ENCODE measurements at regions not wholly inside any gene's neighbourhood (a gene's known extent, or its start where the extent isn't known, plus 50 kb on each side); places are given as distances from the start of the nearest gene placed in this dataset.

DNA sequence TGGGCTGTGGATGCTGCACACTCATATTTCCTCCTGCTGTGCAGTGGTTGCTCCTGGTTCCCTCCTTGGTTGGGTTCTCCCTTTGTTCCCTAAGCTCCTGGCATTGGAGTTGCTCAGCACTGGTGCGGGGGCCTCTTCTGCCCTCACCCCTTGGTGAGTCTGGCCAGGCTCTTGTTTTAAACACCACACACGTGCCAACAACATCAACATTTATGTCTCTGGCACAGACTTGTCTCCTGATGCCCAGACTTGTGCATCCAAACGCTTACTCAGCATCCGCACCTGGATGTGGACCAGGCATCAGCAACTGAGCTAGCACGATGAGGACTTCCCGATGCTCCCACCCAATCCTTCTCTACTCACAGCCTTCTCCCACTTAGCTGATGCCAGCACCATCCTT, 627.6 kb downstream of the NPHP4 start:
- TF ChIP-seq POLR2A (IDR thresholded peaks at IDR 0.05): no peak
- TF ChIP-seq, protein P1, sequence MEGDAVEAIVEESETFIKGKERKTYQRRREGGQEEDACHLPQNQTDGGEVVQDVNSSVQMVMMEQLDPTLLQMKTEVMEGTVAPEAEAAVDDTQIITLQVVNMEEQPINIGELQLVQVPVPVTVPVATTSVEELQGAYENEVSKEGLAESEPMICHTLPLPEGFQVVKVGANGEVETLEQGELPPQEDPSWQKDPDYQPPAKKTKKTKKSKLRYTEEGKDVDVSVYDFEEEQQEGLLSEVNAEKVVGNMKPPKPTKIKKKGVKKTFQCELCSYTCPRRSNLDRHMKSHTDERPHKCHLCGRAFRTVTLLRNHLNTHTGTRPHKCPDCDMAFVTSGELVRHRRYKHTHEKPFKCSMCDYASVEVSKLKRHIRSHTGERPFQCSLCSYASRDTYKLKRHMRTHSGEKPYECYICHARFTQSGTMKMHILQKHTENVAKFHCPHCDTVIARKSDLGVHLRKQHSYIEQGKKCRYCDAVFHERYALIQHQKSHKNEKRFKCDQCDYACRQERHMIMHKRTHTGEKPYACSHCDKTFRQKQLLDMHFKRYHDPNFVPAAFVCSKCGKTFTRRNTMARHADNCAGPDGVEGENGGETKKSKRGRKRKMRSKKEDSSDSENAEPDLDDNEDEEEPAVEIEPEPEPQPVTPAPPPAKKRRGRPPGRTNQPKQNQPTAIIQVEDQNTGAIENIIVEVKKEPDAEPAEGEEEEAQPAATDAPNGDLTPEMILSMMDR (IDR thresholded peaks at IDR 0.05): no peak

All from right lobe of liver (tissue), 4 donors.